KMS-11 (cell line): ENCODE measurements at regions not wholly inside any gene's neighbourhood (a gene's known extent, or its start where the extent isn't known, plus 50 kb on each side); places are given as distances from the start of the nearest gene placed in this dataset.

Source experiments
- H2AFZ ChIP-seq: fragments of 200-600 bp; sonication (generic); 2 replicates; pipeline ENCODE4 v1.6.1; 2016; ENCODE audit warnings: antibody characterized with exemption, mixed run types, low read depth
- H3K27ac ChIP-seq: fragments of 200-600 bp; sonication (generic); 2 replicates; pipeline ENCODE4 v1.6.1; 2016; ENCODE audit warnings: mild to moderate bottlenecking, mixed run types
- H3K27me3 ChIP-seq: fragments of 200-600 bp; sonication (generic); 2 replicates; pipeline ENCODE4 v1.6.1; 2017; ENCODE audit warnings: mild to moderate bottlenecking, low read depth, mixed run types, moderate library complexity; ENCODE audit not compliant: insufficient read depth
- H3K36me3 ChIP-seq: fragments of 200-600 bp; sonication (generic); 2 replicates; pipeline ENCODE4 v1.6.1; 2017; ENCODE audit warnings: mild to moderate bottlenecking, mixed run types; ENCODE audit not compliant: insufficient read depth
- H3K4me1 ChIP-seq: fragments of 200-600 bp; sonication (generic); 2 replicates; pipeline ENCODE4 v1.6.1; 2016; ENCODE audit warnings: mild to moderate bottlenecking, low read depth, mixed run types; ENCODE audit not compliant: poor library complexity, severe bottlenecking
- H3K4me2 ChIP-seq: fragments of 200-600 bp; sonication (generic); 2 replicates; pipeline ENCODE4 v1.7.0; 2016; ENCODE audit warnings: mild to moderate bottlenecking, mixed run types
- H3K4me3 ChIP-seq: fragments of 200-600 bp; sonication (generic); IDR thresholded peaks from 2 replicates; pipeline ENCODE4 v1.6.1; 2017; ENCODE audit warnings: low read depth, low read length, mixed read lengths; ENCODE audit not compliant: insufficient read depth
- H3K79me2 ChIP-seq: fragments of 200-600 bp; sonication (generic); 2 replicates; pipeline ENCODE4 v1.6.1; 2016; ENCODE audit warnings: low read depth, mixed run types; ENCODE audit not compliant: insufficient read depth
- H3K9ac ChIP-seq: fragments of 200-600 bp; sonication (generic); 2 replicates; pipeline ENCODE4 v1.6.1; 2016; ENCODE audit warnings: mild to moderate bottlenecking, mixed run types
- H4K20me1 ChIP-seq: fragments of 200-600 bp; sonication (generic); 2 replicates; pipeline ENCODE4 v1.6.1; 2016; ENCODE audit warnings: mild to moderate bottlenecking, mixed run types; ENCODE audit not compliant: insufficient read depth
- CTCF ChIP-seq: fragments of 200-600 bp; sonication (generic); conservative IDR thresholded peaks from 2 replicates; pipeline ENCODE4 v1.6.1; 2017; ENCODE audit warnings: low read depth, mild to moderate bottlenecking, antibody characterized with exemption, low read length, moderate library complexity, mixed read lengths

GRCh38 chrX:87078231-87078630, 439.4 kb upstream of the KLHL4 start:
- H3K79me2 ChIP-seq = no peaks in the 10 kb centered on the region
- H3K27ac ChIP-seq = no peak overlapping the region
- H3K4me1 ChIP-seq = no peaks in the 10 kb centered on the region
- H3K4me3 ChIP-seq = no peak overlapping the region
- no peaks in the 10 kb centered on the region for H3K27me3 ChIP-seq
- no peak for TF ChIP-seq CTCF
- H3K36me3 ChIP-seq = no peaks in the 10 kb centered on the region
- H4K20me1 ChIP-seq = no peaks in the 10 kb centered on the region
- H2AFZ ChIP-seq = no peak overlapping the region
- no peak overlapping the region for H3K9ac ChIP-seq
- no peak overlapping the region for H3K4me2 ChIP-seq

DNA sequence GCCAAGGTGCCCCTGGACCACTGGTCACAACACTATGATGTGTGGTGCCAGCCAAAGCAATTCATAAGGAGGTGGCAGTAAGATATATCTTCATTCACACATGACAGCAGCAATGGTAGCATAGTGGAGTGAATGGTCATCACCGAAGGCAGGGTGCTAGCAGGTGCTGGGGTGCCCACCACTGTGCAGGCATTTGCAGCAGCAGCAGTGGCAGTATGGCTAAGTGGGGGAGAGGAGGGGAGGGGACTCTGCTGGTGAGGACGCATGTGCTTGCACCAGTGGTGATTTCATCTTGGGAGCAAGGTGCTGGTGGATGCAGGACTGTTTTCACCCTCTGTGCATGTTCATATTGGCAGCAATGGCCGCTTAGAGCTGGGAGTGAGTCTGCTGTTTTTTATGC, 419.1 kb upstream of the KLHL4 start:
- no peak overlapping the region for H3K4me2 ChIP-seq
- no peak overlapping the region for H3K9ac ChIP-seq
- no peaks in the 10 kb centered on the region for H3K27me3 ChIP-seq
- no peaks in the 10 kb centered on the region for H4K20me1 ChIP-seq
- H3K36me3 ChIP-seq = no peaks in the 10 kb centered on the region
- TF ChIP-seq CTCF = no peak
- H3K27ac ChIP-seq = no peak overlapping the region
- H3K79me2 ChIP-seq = no peaks in the 10 kb centered on the region
- H3K4me3 ChIP-seq = no peak overlapping the region
- no peaks in the 10 kb centered on the region for H3K4me1 ChIP-seq
- no peak overlapping the region for H2AFZ ChIP-seq

DNA sequence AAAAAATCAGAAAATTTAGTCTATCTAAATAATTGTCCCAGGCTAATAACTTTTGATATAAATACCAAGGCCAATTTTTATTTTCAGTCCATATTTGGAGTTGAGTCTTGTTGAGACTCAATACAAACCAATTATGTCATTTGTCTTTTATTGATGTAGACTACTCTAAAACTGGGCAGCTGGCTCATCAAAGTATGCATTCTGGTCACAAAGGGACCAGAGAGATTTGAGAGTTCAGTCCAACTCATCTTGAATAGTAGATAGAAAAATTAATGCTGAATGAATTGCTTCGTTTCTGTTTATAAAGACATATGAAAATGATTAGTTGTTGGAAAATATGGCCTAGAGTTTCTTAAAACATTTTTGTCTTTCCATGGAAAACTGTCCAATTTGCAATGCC, 412.5 kb upstream of the KLHL4 start:
- Histone ChIP-seq H4K20me1 (no peaks in the 10 kb centered on the region), H3K27ac (no peak overlapping the region), H2AFZ (no peak overlapping the region), H3K4me3 (no peak overlapping the region), H3K36me3 (no peaks in the 10 kb centered on the region), H3K9ac (no peak overlapping the region), H3K27me3 (no peaks in the 10 kb centered on the region), H3K79me2 (no peaks in the 10 kb centered on the region), H3K4me1 (no peaks in the 10 kb centered on the region), H3K4me2 (no peak overlapping the region)
- no peak for TF ChIP-seq CTCF

GRCh38 chrX:87110142-87110541, 407.5 kb upstream of the KLHL4 start:
- Histone ChIP-seq H3K4me2 (no peak overlapping the region), H3K4me3 (no peak overlapping the region), H3K9ac (no peak overlapping the region), H2AFZ (no peak overlapping the region), H3K4me1 (no peaks in the 10 kb centered on the region), H4K20me1 (no peaks in the 10 kb centered on the region), H3K27me3 (no peaks in the 10 kb centered on the region), H3K79me2 (no peaks in the 10 kb centered on the region), H3K36me3 (no peaks in the 10 kb centered on the region), H3K27ac (no peak overlapping the region)
- TF ChIP-seq CTCF = no peak
